Stimulated activated CD4-positive, alpha-beta T cell treated with anti-CD3 and anti-CD28 coated beads, Interleukin-4, amount 100 ng/mL, for 24 hours (primary cell): ENCODE measurements at regions not wholly inside any gene's neighbourhood (a gene's known extent, or its start where the extent isn't known, plus 50 kb on each side); places are given as distances from the start of the nearest gene placed in this dataset.

Experiments used
- DNase-seq: peaks from one replicate; pipeline ENCODE4 v3.0.0-alpha.2; 2020

GRCh38 chrX:45719751-45720501 lies 519.2 kb upstream of the DIPK2B start:
- DNase-seq = no peak

GRCh38 chrX:45718676-45719075 lies 518.0 kb upstream of the DIPK2B start:
- no peak for DNase-seq

DNA sequence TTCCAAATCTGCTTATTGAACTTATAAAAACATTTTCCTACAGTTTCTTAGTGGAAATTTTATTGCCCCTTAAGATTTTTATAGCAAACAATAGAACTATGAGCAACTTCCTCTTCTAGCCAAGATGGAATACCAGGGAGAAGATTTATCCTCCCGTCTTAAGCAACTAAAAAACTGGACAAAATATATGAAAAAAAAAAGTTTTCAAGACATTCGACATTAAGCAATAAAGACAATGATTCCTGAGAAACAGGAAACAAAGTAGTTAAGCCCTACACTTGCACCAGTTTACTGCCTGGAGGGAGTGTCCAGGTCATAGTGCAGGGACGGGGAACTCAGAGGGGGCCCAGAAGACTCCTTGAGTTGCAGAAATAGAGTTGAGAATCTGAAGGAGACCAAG lies 516.1 kb upstream of the DIPK2B start:
- no peak for DNase-seq

DNA sequence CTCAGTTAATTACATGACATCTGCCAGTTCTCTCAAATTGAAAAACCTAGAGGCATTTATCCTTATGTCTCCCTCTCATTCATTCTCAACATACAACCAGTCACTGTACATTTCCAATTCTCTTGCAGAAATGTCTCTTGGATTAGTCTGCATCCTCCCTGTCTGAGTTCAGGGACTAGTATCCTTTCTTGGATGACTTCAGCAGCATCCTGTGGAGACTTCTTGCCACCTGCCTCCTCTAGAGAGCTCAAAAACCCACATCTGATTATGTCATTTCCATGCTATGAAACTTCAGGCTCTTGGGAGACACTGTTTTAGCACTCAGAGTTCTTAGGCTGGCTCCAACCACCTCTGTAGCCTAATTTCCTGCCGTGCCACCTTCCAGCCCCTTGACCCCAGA lies 515.1 kb upstream of the DIPK2B start:
- DNase-seq = no peak

GRCh38 chrX:45714866-45715265 lies 514.2 kb upstream of the DIPK2B start:
- peak; percentile 24 for DNase-seq

- DNase-seq = no peak
Measured at GRCh38 chrX:45712067-45712466, 511.4 kb upstream of the DIPK2B start.

- no peak for DNase-seq
Measured at GRCh38 chrX:45711231-45711630, 510.6 kb upstream of the DIPK2B start.

- peak; percentile 68 for DNase-seq
Measured at GRCh38 chrX:45710081-45710801, 509.6 kb upstream of the DIPK2B start.

- no peak for DNase-seq
Measured at GRCh38 chrX:45709381-45709780, 508.7 kb upstream of the DIPK2B start.

- DNase-seq = no peak
Measured at GRCh38 chrX:45699158-45699557, 498.5 kb upstream of the DIPK2B start.

- no peak for DNase-seq
Measured at GRCh38 chrX:45697591-45697990, 496.9 kb upstream of the DIPK2B start.

DNA sequence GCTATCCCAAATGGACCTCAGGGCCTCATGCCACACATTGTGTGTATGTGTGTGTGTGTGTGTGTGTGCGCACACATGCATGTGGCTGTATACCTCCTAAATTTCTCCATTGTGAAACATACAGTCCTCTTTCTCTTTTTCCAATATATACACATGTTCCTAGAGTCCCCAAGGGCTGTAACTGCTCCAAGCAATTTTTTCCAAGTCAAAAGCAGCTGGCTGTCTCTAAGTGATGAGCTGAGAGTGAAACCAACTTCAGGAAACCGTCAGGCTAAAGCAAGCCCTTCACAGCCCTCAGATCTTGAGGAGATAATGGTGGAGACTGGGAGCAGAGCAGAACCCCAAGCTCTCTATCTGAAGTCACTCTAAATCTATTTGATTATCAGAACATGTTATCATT lies 496.1 kb upstream of the DIPK2B start:
- no peak for DNase-seq

GRCh38 chrX:45689971-45690370 lies 489.3 kb upstream of the DIPK2B start:
- DNase-seq = no peak

DNA sequence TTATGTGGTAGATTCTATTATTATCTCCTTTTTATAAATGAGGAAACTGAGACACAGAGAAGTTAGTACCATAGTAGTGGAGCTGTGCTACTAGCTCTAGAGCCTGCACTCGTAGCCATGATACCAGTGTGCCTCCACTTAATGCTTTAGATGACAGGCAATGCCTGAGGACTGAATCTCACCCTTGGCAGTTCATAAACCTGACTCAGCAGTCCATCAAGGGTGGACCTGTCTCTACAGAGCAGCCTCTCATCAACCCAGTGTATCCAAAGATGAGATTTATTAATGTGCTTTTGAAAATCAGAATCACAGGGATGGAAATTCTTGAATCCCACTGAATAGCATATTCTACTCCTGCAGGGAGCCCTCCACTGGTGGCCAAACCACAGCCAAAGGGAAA lies 483.2 kb upstream of the DIPK2B start:
- no peak for DNase-seq

GRCh38 chrX:45681891-45682290 lies 481.2 kb upstream of the DIPK2B start:
- no peak for DNase-seq

DNA sequence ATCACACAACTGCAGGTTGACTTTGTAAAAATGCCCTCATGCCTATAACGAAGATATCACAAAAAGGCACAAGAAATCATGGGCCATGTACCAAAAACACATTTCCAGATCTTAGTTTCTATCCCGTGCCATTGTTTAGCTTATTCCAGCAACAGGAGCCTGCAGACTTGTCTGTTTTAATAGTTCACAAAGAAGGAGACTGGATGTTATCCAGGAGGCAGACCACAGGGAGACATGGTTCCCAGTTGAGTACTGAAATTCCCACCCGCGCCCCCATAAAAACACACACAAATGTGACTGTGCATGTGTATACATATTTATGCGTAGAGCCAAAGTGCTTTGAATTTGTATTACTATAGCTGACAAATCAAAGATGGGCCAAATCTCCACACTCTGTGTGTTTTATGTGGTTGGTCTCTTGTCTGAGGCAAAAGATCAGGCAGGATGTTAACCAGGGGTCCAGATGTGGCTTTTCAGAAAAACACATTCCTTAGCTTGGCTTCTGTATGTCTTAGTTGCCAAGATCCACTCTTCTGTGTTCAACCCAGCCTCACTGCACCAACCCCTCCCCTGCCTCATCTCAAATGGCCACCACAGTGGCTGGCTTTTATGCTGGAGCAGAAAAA lies 469.2 kb upstream of the DIPK2B start:
- DNase-seq = no peak

DNA sequence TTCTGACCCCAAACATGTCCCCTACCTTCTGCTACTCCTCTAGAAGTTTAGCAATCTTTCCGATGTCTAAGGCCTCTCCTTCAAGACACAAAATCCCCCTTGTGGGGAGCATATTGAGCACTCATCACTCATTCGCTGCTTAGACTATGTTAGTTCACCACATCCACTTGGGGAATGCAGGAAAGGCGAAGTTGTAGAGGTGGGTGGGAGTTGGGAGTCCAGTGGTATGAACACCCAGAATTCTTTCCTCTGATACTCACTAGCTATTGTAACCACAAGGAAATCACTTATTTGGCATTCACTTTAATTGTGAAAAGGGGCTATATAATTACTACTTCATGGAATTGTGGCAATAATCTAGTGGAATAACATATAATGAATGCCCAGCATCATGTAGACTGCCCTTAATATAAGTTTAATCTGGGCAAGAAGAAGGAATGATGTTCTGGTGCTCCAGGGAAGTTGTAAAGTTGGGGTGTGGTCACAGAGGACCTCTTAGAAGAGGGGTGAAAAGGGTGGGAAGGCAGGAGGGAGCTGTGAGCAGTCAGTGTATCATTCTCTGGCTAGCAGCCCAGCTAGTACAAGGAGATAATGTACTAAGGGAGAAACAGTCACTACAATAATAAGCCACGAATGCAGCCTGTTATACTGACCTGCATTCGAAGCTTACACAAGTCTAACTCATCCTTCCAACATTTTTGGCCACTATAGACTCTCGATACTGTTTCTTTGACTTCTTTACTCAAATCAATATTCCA lies 468.2 kb upstream of the DIPK2B start:
- no peak for DNase-seq

- DNase-seq = no peak
Measured at GRCh38 chrX:45667666-45668065, 467.0 kb upstream of the DIPK2B start.

GRCh38 chrX:45664727-45665290 lies 464.1 kb upstream of the DIPK2B start:
- DNase-seq = no peak

DNA sequence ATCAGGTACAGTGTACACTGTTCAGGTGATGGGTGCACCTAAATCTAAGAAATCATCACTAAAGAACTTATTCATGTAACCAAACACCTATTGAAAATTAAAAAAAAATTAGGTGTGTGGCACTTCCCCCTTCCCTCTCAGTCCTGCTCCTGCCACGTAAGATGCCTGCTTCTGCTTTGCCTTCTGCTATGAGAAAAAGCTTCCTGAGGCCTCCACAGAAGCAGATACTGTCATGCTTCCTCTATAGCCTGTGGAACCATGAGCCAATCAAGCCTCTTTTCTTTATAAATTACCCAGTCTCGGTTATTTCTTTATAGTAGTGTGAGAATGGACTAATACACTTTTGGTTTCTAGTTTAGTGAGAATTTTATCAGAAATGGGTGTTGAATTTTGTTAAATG lies 459.8 kb upstream of the DIPK2B start:
- no peak for DNase-seq

DNA sequence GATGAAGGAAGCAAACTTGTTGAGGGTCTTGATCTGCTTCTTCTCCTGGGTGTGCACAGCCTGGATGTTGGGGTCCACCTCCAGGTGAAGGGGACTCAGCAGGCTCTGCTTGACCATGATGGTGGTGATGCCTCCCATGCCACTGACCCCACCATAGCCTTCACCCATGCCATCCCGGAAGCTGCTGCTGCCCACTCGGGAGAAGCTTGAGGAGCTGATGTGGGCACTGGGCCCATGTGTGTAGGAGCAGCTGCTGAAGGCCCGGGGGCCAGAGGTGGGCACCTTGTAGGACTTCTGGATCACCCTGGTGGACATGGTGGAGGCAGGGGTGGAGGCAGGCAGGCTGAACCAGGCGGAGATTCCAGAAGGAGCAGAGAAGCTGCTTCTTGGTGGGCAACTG lies 432.7 kb upstream of the DIPK2B start:
- DNase-seq = no peak

GRCh38 chrX:45632506-45632905 lies 431.8 kb upstream of the DIPK2B start:
- no peak for DNase-seq

DNA sequence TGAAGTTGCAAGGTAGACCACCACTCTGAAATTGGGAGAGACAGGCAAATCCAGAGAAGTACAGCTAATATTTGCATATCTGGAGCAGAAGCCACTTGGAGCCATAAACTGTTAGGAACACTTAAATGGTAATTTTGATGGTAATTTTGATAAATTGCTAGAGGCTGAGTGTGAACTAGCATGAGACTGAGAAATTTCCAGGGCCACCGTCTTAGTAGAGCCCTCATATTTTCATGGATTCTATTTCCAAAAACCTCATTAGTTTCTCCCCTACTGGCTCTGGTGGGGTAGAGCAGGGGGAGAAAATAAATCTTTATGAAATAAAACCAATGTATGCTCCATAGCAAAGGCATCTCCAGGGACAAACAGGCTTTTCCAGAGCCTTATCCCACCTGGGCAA lies 429.4 kb upstream of the DIPK2B start:
- no peak for DNase-seq
